H1 (cell line): ENCODE measurements at regions not wholly inside any gene's neighbourhood (a gene's known extent, or its start where the extent isn't known, plus 50 kb on each side); places are given as distances from the start of the nearest gene placed in this dataset.

Source experiments
- CTCF ChIA-PET: fragments of 300-600 bp; sonication (Branson Sonifier 250); formaldehyde crosslinking; loops from one replicate; lab custom pipeline; 2021; ENCODE audit not compliant: partially characterized antibody; lab: Charles Lee
- POLR2A ChIA-PET: fragments of 300-600 bp; sonication (Branson Sonifier 250); formaldehyde crosslinking; loops from one replicate; lab custom pipeline; 2021; ENCODE audit warnings: inconsistent platforms; ENCODE audit not compliant: partially characterized antibody; lab: Charles Lee
- DNase-seq, 2 experiments: peaks; one replicate each; pipeline versions ENCODE4 v3.0.0 to v3.0.0-alpha.2; 2010 to 2022; ENCODE audit warnings: low spot score in 2 of 2, low read depth in 1 of 2, mixed read lengths in 1 of 2
- FAIRE-seq: peaks from 2 replicates; lab custom pipeline; 2011; peaks lifted over from hg19 to GRCh38; lab: Jason Lieb, UNC
- H2AFZ ChIP-seq: 2 replicates; pipeline ENCODE4 v1.8.1; 2012; ENCODE audit warnings: low read length, inconsistent platforms
- H2AK5ac ChIP-seq: 2 replicates; pipeline ENCODE4 v1.6.1; 2013; ENCODE audit warnings: low read depth, low read length
- H2BK120ac ChIP-seq: replicated peaks from 2 replicates; pipeline ENCODE3; 2013; ENCODE audit warnings: low read depth, low read length, inconsistent platforms
- H2BK12ac ChIP-seq: 2 replicates; pipeline ENCODE4 v1.6.1; 2013; ENCODE audit warnings: low read depth, low read length
- H2BK15ac ChIP-seq: 2 replicates; pipeline ENCODE4 v1.6.1; 2013; ENCODE audit warnings: low read length
- H2BK20ac ChIP-seq: 2 replicates; pipeline ENCODE4 v1.6.1; 2013; ENCODE audit warnings: low read length
- H2BK5ac ChIP-seq: 2 replicates; pipeline ENCODE4 v1.6.1; 2013; ENCODE audit warnings: low read depth, low read length
- H3K14ac ChIP-seq: 2 replicates; pipeline ENCODE4 v1.6.1; 2013; ENCODE audit warnings: inconsistent platforms; ENCODE audit not compliant: insufficient read length
- H3K18ac ChIP-seq: 2 replicates; pipeline ENCODE4 v1.6.1; 2013; ENCODE audit warnings: low read length; ENCODE audit errors: extremely low read depth
- H3K23ac ChIP-seq: 2 replicates; pipeline ENCODE4 v1.6.1; 2013; ENCODE audit warnings: inconsistent platforms; ENCODE audit not compliant: insufficient read length
- H3K23me2 ChIP-seq: 2 replicates; pipeline ENCODE4 v1.6.1; 2013; ENCODE audit warnings: low read depth, low read length
- H3K27ac ChIP-seq: 2 replicates; pipeline ENCODE4 v1.6.1; 2011; ENCODE audit warnings: low read depth, low read length, inconsistent platforms
- H3K27me3 ChIP-seq, 4 experiments: replicated peaks in 1 of 4; 1 replicate in 1 of 4; 2 replicates in 3 of 4; pipeline versions ENCODE4 v1.6.1 to v1.8.1; 2011 to 2013; ENCODE audit warnings: low read length in 3 of 4, mild to moderate bottlenecking in 3 of 4, inconsistent platforms in 2 of 4, mixed read lengths in 2 of 4, moderate library complexity in 1 of 4; ENCODE audit not compliant: control insufficient read depth in 3 of 4, insufficient read depth in 3 of 4; ENCODE audit errors: extremely low read depth in 1 of 4
- H3K36me3 ChIP-seq, 4 experiments: 2 replicates each; pipeline versions ENCODE4 v1.6.1 to v1.8.1; 2011 to 2013; ENCODE audit warnings: mild to moderate bottlenecking in 4 of 4, low read length in 3 of 4, moderate library complexity in 2 of 4, control low read depth in 1 of 4, inconsistent platforms in 1 of 4; ENCODE audit not compliant: insufficient read depth in 4 of 4, control insufficient read depth in 2 of 4
- H3K4ac ChIP-seq: replicated peaks from 2 replicates; pipeline ENCODE3; 2013; ENCODE audit warnings: low read length, low read depth, mixed read lengths, inconsistent platforms; ENCODE audit not compliant: insufficient read length
- H3K4me1 ChIP-seq, 4 experiments: replicated peaks in 1 of 4; 1 replicate in 1 of 4; 2 replicates in 3 of 4; pipeline versions ENCODE4 v1.6.1 to v1.8.1; 2011 to 2013; ENCODE audit warnings: low read length in 3 of 4, inconsistent platforms in 2 of 4, mixed read lengths in 1 of 4; ENCODE audit not compliant: insufficient read depth in 4 of 4, control insufficient read depth in 3 of 4
- H3K4me2 ChIP-seq, 2 experiments: 2 replicates each; pipeline versions ENCODE4 v1.6.1 to v1.8.1; 2011 to 2013; ENCODE audit warnings: low read depth in 2 of 2, low read length in 2 of 2, control low read depth in 1 of 2, inconsistent platforms in 1 of 2, mild to moderate bottlenecking in 1 of 2; ENCODE audit not compliant: insufficient read depth in 1 of 2
- H3K4me3 ChIP-seq, 4 experiments: fragments of 200-600, 300-600 bp in 1 of 4; sonication (generic), shearing (Covaris generic), sonication (Bioruptor Twin) in 1 of 4; 2 replicates each; pipeline versions ENCODE4 v1.5.1 to v1.8.1; 2011 to 2016; ENCODE audit warnings: low read length in 4 of 4, low read depth in 3 of 4, control low read depth in 2 of 4, inconsistent platforms in 2 of 4, mild to moderate bottlenecking in 2 of 4, mixed read lengths in 1 of 4, moderate library complexity in 1 of 4; ENCODE audit not compliant: insufficient read depth in 2 of 4; ENCODE audit errors: extremely low read depth in 1 of 4
- H3K56ac ChIP-seq: replicated peaks from 2 replicates; pipeline ENCODE3; 2013; ENCODE audit warnings: low read depth, mild to moderate bottlenecking, mixed read lengths, low read length, inconsistent platforms; ENCODE audit not compliant: insufficient read length
- H3K79me1 ChIP-seq: 2 replicates; pipeline ENCODE4 v1.6.1; 2013; ENCODE audit warnings: low read depth, low read length, control low read depth
- H3K79me2 ChIP-seq, 2 experiments: 2 replicates each; pipeline versions ENCODE4 v1.6.1 to v1.8.1; 2012 to 2013; ENCODE audit warnings: low read length in 2 of 2, mild to moderate bottlenecking in 2 of 2, inconsistent platforms in 1 of 2; ENCODE audit not compliant: insufficient read depth in 2 of 2, control insufficient read depth in 1 of 2
- H3K9ac ChIP-seq, 4 experiments: replicated peaks in 1 of 4; 1 replicate in 1 of 4; 2 replicates in 3 of 4; pipeline versions ENCODE4 v1.6.1 to v1.8.1; 2011 to 2013; ENCODE audit warnings: low read depth in 3 of 4, low read length in 3 of 4, control low read depth in 2 of 4, mild to moderate bottlenecking in 2 of 4, moderate library complexity in 2 of 4, inconsistent platforms in 1 of 4; ENCODE audit errors: extremely low read depth in 1 of 4
- H3K9me3 ChIP-seq, 2 experiments: 2 replicates each; pipeline versions ENCODE4 v1.6.1 to v1.8.1; 2012 to 2013; ENCODE audit warnings: mild to moderate bottlenecking in 2 of 2, moderate library complexity in 2 of 2, control low read depth in 1 of 2, inconsistent platforms in 1 of 2, low read depth in 1 of 2, low read length in 1 of 2, mixed read lengths in 1 of 2; ENCODE audit not compliant: insufficient read depth in 2 of 2
- H4K20me1 ChIP-seq, 2 experiments: replicated peaks in 1 of 2; 2 replicates each; pipeline versions ENCODE3 to v1.8.1; 2011 to 2013; ENCODE audit warnings: inconsistent platforms in 2 of 2, low read length in 2 of 2, mild to moderate bottlenecking in 1 of 2; ENCODE audit not compliant: insufficient read depth in 2 of 2, control insufficient read depth in 1 of 2
- H4K5ac ChIP-seq: 2 replicates; pipeline ENCODE4 v1.6.1; 2013; ENCODE audit warnings: low read length, low read depth, mixed read lengths, inconsistent platforms; ENCODE audit not compliant: insufficient read length
- H4K8ac ChIP-seq: 2 replicates; pipeline ENCODE4 v1.8.0; 2013; ENCODE audit warnings: mild to moderate bottlenecking, moderate library complexity, low read length, inconsistent platforms; ENCODE audit not compliant: insufficient read depth; ENCODE audit errors: extremely low read depth
- H4K91ac ChIP-seq: replicated peaks from 2 replicates; pipeline ENCODE3; 2013; ENCODE audit warnings: low read length, mixed read lengths, inconsistent platforms; ENCODE audit not compliant: insufficient read length
- SP2 ChIP-seq: IDR thresholded peaks from 2 replicates; pipeline ENCODE4 v1.6.1; 2012; ENCODE audit warnings: mild to moderate bottlenecking, low read length, inconsistent platforms
- WGBS, 2 experiments: shearing (Covaris generic) in 1 of 2; methylation state at CpG; one replicate each; pipeline versions ENCODE4 v1.1.6 to v1.1.7; 2013 to 2015; ENCODE audit warnings: low lambda C conversion rate in 2 of 2, mixed read lengths in 2 of 2, inconsistent platforms in 1 of 2, low coverage in 1 of 2, missing lambda C conversion rate in 1 of 2; ENCODE audit not compliant: insufficient replicate concordance in 2 of 2, insufficient coverage in 1 of 2, insufficient read length in 1 of 2; ENCODE audit errors: extremely low coverage in 1 of 2, missing lambda C conversion rate in 1 of 2; 5-methylcytosine and 5-hydroxymethylcytosine counted together

- 86% methylated on average over 2 of the region's 2 CpGs; no CpG with 5 or more reads in 1 of the 2 experiments for WGBS, 2 experiments
- POLR2A ChIA-PET, result no interaction called here
Measured at GRCh38 chr1:221159608-221160007, 280.4 kb downstream of the HLX start.

More at GRCh38 chr1:221159608-221160007, 280.4 kb downstream of the HLX start:
- Histone ChIP-seq H3K79me2 (no peaks in the 10 kb centered on the region), H3K23me2 (no peaks in the 10 kb centered on the region), H3K36me3 (no peaks in the 10 kb centered on the region)
- TF ChIP-seq SP2, result no peak
- TF ChIP-seq, all 59 proteins: peak for 0
- DNase-seq (no peak), FAIRE-seq (peak; percentile 13)
- Histone ChIP-seq H4K5ac (no peak overlapping the region), H2BK12ac (no peak overlapping the region), H3K79me1 (no peaks in the 10 kb centered on the region), H3K4me2 (no peak overlapping the region), H3K9ac (no peak overlapping the region), H2AFZ (no peak overlapping the region), H2BK15ac (0 out of 2 replicates have a peak overlapping the region, but pooled peaks have one; percentile 84), H3K56ac (no peak overlapping the region), H2AK5ac (no peak overlapping the region), H3K4me3 (no peak overlapping the region), H3K27ac (no peak overlapping the region), H2BK120ac (no peak overlapping the region), H4K20me1 (no peaks in the 10 kb centered on the region), H3K4ac (no peak overlapping the region), H3K4me1 (peaks cover 0 to 6% (median 2%) of the 10 kb centered on the region in 4 experiments; a peak in 2 of 7 replicates), H4K8ac (no peak overlapping the region), H2BK20ac (no peak overlapping the region), H3K27me3 (no peaks in the 10 kb centered on the region), H3K14ac (no peak overlapping the region), H4K91ac (no peak overlapping the region), H3K9me3 (no peaks in the 10 kb centered on the region), H3K23ac (no peak overlapping the region), H3K18ac (no peak overlapping the region), H2BK5ac (no peak overlapping the region)
- CTCF ChIA-PET, result interaction anchor here (1.2 kb wide), 1 partner anchor 19 kb away, joined by 3 read pairs; no protein-coding TSS in a partner anchor
